Neural progenitor cell (in vitro differentiated cells): ENCODE measurements at regions not wholly inside any gene's neighbourhood (a gene's known extent, or its start where the extent isn't known, plus 50 kb on each side); places are given as distances from the start of the nearest gene placed in this dataset.

Experiments used
- DNase-seq: peaks from one replicate; pipeline ENCODE4 v3.0.0-alpha.2; 2016; ENCODE audit warnings: low spot score
- H2AFZ ChIP-seq: fragments of 200-600 bp; sonication (generic); replicated peaks from 2 replicates; pipeline ENCODE4 v1.6.1; 2016; ENCODE audit warnings: antibody characterized with exemption
- H3F3A ChIP-seq: fragments of 200-600 bp; sonication (generic); 2 replicates; pipeline ENCODE4 v1.6.1; 2016; ENCODE audit warnings: antibody characterized with exemption, low read depth
- H3K27ac ChIP-seq: fragments of 200-600 bp; sonication (generic); 2 replicates; pipeline ENCODE4 v1.5.1; 2016; ENCODE audit warnings: mild to moderate bottlenecking
- H3K27me3 ChIP-seq: fragments of 200-600 bp; sonication (generic); 2 replicates; pipeline ENCODE4 v1.6.1; 2016; ENCODE audit warnings: mild to moderate bottlenecking, moderate library complexity
- H3K36me3 ChIP-seq: fragments of 200-600 bp; sonication (generic); 2 replicates; pipeline ENCODE4 v1.5.1; 2016
- H3K4me1 ChIP-seq: fragments of 200-600 bp; sonication (generic); 2 replicates; pipeline ENCODE4 v1.6.1; 2016; ENCODE audit warnings: mixed run types
- H3K4me2 ChIP-seq: fragments of 200-600 bp; sonication (generic); 2 replicates; pipeline ENCODE4 v1.6.1; 2016
- H3K4me3 ChIP-seq: fragments of 200-600 bp; sonication (generic); 2 replicates; pipeline ENCODE4 v1.5.1; 2016
- H3K79me2 ChIP-seq: fragments of 200-600 bp; sonication (generic); 2 replicates; pipeline ENCODE4 v1.6.1; 2016; ENCODE audit warnings: low read depth
- H3K9ac ChIP-seq: fragments of 200-600 bp; sonication (generic); 2 replicates; pipeline ENCODE4 v1.6.1; 2016
- H3K9me3 ChIP-seq: fragments of 200-600 bp; sonication (generic); 2 replicates; pipeline ENCODE4 v1.5.1; 2016; ENCODE audit warnings: low read depth
- H4K20me1 ChIP-seq: fragments of 200-600 bp; sonication (generic); 2 replicates; pipeline ENCODE4 v1.6.1; 2016; ENCODE audit warnings: low read depth
- H3K27ac Mint-ChIP-seq: 3 replicates; pipeline ENCODE4 v1.8.0; 2021; ENCODE audit warnings: mixed read lengths
- H3K27me3 Mint-ChIP-seq: 2 replicates; pipeline ENCODE4 v1.8.0; 2022; ENCODE audit warnings: low read depth, mild to moderate bottlenecking, inconsistent platforms, moderate library complexity, mixed read lengths; ENCODE audit not compliant: insufficient read depth
- H3K36me3 Mint-ChIP-seq: 3 replicates; pipeline ENCODE4 v1.8.0; 2021; ENCODE audit warnings: mixed read lengths
- H3K4me1 Mint-ChIP-seq: 3 replicates; pipeline ENCODE4 v1.8.0; 2021; ENCODE audit warnings: mixed read lengths
- H3K4me3 Mint-ChIP-seq: 3 replicates; pipeline ENCODE4 v1.8.0; 2021; ENCODE audit warnings: mild to moderate bottlenecking, moderate library complexity, mixed read lengths
- H3K9me3 Mint-ChIP-seq: 3 replicates; pipeline ENCODE4 v1.8.0; 2020; ENCODE audit warnings: mixed read lengths
- EZH2 ChIP-seq: fragments of 200-600 bp; sonication (generic); IDR thresholded peaks from 2 replicates; pipeline ENCODE4 v1.6.1; 2017; ENCODE audit warnings: antibody characterized with exemption, mild to moderate bottlenecking, moderate library complexity
- EZH2phosphoT487 ChIP-seq: fragments of 200-600 bp; sonication (generic); IDR thresholded peaks from 2 replicates; pipeline ENCODE4 v1.6.1; 2017; ENCODE audit warnings: antibody characterized with exemption
- TF ChIP-seq, protein P1 (sequence below): fragments of 200-600 bp; sonication (generic); IDR thresholded peaks from 2 replicates; pipeline ENCODE4 v1.5.1; 2017; ENCODE audit warnings: antibody characterized with exemption, mild to moderate bottlenecking

DNA sequence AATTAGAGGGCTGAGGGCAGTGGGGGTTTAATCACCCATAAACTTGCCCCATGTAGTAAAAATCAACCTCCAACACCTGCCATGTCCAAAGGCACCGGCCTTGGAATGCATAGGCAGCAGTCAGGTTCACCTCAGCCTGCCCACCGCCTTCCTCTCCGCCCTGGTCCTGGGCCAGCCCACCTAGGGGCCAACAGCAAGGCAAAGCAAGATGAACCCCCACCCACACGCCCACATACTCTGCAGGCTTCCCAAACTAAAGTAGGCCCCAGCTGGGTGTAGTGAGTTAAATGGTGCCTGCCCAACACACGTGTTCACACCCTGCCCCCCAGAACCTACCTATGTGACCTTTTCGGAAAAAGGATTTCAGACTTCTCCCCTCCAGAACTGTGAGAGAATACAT lies 92.9 kb upstream of the RAI14 start:
- Histone ChIP-seq H3K4me3 (no peak overlapping the region), H3K9ac (no peak overlapping the region), H3K27me3 (no peaks in the 10 kb centered on the region), H3K27ac (no peak overlapping the region), H3K36me3 (no peaks in the 10 kb centered on the region), H3K4me1 (no peaks in the 10 kb centered on the region), H3K4me2 (no peak overlapping the region), H3K79me2 (no peaks in the 10 kb centered on the region), H2AFZ (no peak overlapping the region), H3F3A (no peaks in the 10 kb centered on the region), H4K20me1 (no peaks in the 10 kb centered on the region), H3K9me3 (no peaks in the 10 kb centered on the region)
- Mint-ChIP-seq H3K4me3 (no peak overlapping the region), H3K36me3 (no peaks in the 10 kb centered on the region), H3K27me3 (no peaks in the 10 kb centered on the region), H3K27ac (no peak overlapping the region), H3K4me1 (peaks cover 7% of the 10 kb centered on the region), H3K9me3 (no peaks in the 10 kb centered on the region)
- TF ChIP-seq, protein P1, sequence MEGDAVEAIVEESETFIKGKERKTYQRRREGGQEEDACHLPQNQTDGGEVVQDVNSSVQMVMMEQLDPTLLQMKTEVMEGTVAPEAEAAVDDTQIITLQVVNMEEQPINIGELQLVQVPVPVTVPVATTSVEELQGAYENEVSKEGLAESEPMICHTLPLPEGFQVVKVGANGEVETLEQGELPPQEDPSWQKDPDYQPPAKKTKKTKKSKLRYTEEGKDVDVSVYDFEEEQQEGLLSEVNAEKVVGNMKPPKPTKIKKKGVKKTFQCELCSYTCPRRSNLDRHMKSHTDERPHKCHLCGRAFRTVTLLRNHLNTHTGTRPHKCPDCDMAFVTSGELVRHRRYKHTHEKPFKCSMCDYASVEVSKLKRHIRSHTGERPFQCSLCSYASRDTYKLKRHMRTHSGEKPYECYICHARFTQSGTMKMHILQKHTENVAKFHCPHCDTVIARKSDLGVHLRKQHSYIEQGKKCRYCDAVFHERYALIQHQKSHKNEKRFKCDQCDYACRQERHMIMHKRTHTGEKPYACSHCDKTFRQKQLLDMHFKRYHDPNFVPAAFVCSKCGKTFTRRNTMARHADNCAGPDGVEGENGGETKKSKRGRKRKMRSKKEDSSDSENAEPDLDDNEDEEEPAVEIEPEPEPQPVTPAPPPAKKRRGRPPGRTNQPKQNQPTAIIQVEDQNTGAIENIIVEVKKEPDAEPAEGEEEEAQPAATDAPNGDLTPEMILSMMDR, result no peak
- TF ChIP-seq EZH2phosphoT487 (no peak), EZH2 (no peak)
- DNase-seq, result no peak

DNA sequence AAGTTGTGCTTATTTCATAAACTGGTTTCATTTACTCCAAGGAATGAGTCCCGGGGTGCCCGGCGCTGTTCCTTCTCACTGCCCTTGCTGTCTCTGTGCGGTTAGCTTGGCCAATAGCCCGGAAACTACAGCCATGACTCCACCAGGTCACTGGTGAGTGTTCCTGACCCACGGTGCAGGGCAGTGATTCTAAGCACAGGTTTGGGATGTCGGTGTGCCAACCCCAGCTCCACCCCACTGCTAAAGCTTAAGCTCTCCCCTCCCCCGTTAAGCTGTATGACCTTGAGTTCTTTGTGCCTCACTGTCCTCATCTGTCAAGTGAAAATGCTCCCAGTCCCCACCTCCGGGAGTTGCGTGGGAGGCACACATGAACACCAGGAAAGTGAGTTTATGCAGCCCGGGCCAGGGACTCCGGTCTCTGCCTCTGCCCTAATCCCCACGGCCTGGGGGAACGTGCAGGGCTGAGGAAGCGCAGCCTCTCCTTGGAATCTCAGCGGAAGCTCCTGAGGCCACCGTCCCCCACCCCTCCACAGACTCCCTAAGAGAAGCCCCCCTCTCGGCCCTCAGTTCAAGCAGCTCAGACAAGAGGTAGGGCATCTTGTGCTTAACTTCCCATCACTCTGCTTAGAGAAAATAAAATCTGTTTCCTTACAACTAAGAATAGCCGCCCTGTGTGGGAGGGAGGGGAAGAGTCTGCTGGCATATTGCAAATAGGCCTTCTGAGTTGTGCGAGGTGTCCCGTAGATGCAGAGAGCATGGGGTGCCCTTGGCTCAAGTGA lies 92.0 kb upstream of the RAI14 start:
- TF ChIP-seq EZH2 (no peak), EZH2phosphoT487 (no peak)
- TF ChIP-seq, protein P1, result no peak
- Histone ChIP-seq H3K4me1 (no peaks in the 10 kb centered on the region), H2AFZ (peak overlapping the region; percentile 77), H3K27me3 (no peaks in the 10 kb centered on the region), H3K79me2 (no peaks in the 10 kb centered on the region), H4K20me1 (no peaks in the 10 kb centered on the region), H3F3A (no peaks in the 10 kb centered on the region), H3K27ac (no peak overlapping the region), H3K4me3 (no peak overlapping the region), H3K4me2 (no peak overlapping the region), H3K9me3 (no peaks in the 10 kb centered on the region), H3K36me3 (no peaks in the 10 kb centered on the region), H3K9ac (no peak overlapping the region)
- Mint-ChIP-seq H3K27ac (peak overlapping the region; percentile 76), H3K36me3 (no peaks in the 10 kb centered on the region), H3K4me1 (peaks cover 7% of the 10 kb centered on the region), H3K9me3 (no peaks in the 10 kb centered on the region), H3K27me3 (peaks cover 2% of the 10 kb centered on the region), H3K4me3 (peak overlapping the region; percentile 30)
- DNase-seq, result peak; percentile 35

DNA sequence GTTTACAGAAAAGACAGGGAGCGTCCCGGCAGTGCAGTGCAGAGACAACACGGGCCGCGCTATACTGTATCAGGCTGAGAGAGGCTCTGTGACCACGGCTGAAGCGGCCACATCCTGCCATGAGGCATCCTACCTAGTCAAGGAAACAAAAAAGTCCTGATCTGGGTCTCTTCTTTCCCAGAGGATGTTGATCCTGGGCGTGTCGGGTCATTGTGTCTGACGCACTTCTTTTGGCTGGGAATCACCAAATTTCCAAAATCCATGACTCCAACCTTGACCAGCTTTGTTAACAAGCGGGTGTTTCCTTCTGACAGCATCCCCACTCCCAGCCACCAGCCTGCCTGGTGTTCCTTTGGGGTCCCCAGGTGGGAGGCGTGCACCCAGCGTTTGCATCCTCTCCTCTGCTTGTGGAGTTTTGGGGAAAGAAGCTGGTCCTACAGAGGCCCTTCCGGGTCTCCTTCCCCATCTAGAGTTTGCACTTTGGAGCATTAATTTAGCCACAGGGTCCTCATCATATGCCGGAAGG lies 91.4 kb upstream of the RAI14 start:
- H3K27ac Mint-ChIP-seq, result peak overlapping the region; percentile 76
- H4K20me1 ChIP-seq, result no peaks in the 10 kb centered on the region
- H3K4me2 ChIP-seq, result no peak overlapping the region
- no peak overlapping the region for H3K9ac ChIP-seq
- no peaks in the 10 kb centered on the region for H3K9me3 Mint-ChIP-seq
- no peak for DNase-seq
- no peaks in the 10 kb centered on the region for H3K79me2 ChIP-seq
- H3K27me3 Mint-ChIP-seq, result peaks cover 2% of the 10 kb centered on the region
- H3K4me3 Mint-ChIP-seq, result peak overlapping the region; percentile 30
- no peaks in the 10 kb centered on the region for H3K4me1 ChIP-seq
- H2AFZ ChIP-seq, result no peak overlapping the region
- no peaks in the 10 kb centered on the region for H3K27me3 ChIP-seq
- H3K9me3 ChIP-seq, result no peaks in the 10 kb centered on the region
- peaks cover 7% of the 10 kb centered on the region for H3K4me1 Mint-ChIP-seq
- no peaks in the 10 kb centered on the region for H3K36me3 Mint-ChIP-seq
- H3K36me3 ChIP-seq, result no peaks in the 10 kb centered on the region
- no peak overlapping the region for H3K4me3 ChIP-seq
- TF ChIP-seq, protein P1, result no peak
- no peak for TF ChIP-seq EZH2
- no peak overlapping the region for H3K27ac ChIP-seq
- no peaks in the 10 kb centered on the region for H3F3A ChIP-seq
